Common myeloid progenitor, CD34-positive (primary cell): ENCODE measurements at regions not wholly inside any gene's neighbourhood (a gene's known extent, or its start where the extent isn't known, plus 50 kb on each side); places are given as distances from the start of the nearest gene placed in this dataset.
A peak's percentile ranks its signal among the peaks of the same experiment; 100 is the strongest.

Source experiments
- CTCF ChIA-PET: fragments of 350-600 bp; sonication (Branson Sonifier 250); formaldehyde crosslinking; loops from one replicate; lab custom pipeline; 2021; ENCODE audit warnings: antibody characterized with exemption; lab: Charles Lee
- POLR2A ChIA-PET: fragments of 350-600 bp; sonication (Branson Sonifier 250); formaldehyde crosslinking; loops from one replicate; lab custom pipeline; 2021; ENCODE audit warnings: antibody characterized with exemption; lab: Charles Lee
- DNase-seq, 3 donors: peaks; one replicate each; pipeline versions ENCODE4 v3.0.0 to v3.0.0-alpha.2; 2013
- H3K27ac ChIP-seq, 2 experiments: 1 replicate in 1 of 2; 2 replicates in 1 of 2; pipeline ENCODE4 v1.7.0; 2013; ENCODE audit warnings: inconsistent platforms in 2 of 2, low read length in 2 of 2, mild to moderate bottlenecking in 2 of 2, low read depth in 1 of 2, moderate library complexity in 1 of 2; ENCODE audit not compliant: severe bottlenecking in 2 of 2, insufficient read depth in 1 of 2, poor library complexity in 1 of 2
- H3K27me3 ChIP-seq, 5 experiments: replicated peaks in 2 of 5; 1 replicate in 3 of 5; 2 replicates in 2 of 5; pipeline versions ENCODE4 v1.6.1 to v1.7.0; 2013; ENCODE audit warnings: low read length in 4 of 5, mild to moderate bottlenecking in 2 of 5, moderate library complexity in 2 of 5, inconsistent platforms in 1 of 5; ENCODE audit not compliant: insufficient read depth in 5 of 5, control insufficient read depth in 4 of 5
- H3K36me3 ChIP-seq, 4 experiments: 1 replicate in 2 of 4; 2 replicates in 2 of 4; pipeline versions ENCODE4 v1.6.1 to v1.7.0; 2013; ENCODE audit warnings: low read length in 3 of 4, control low read depth in 1 of 4, mild to moderate bottlenecking in 1 of 4; ENCODE audit not compliant: control insufficient read depth in 4 of 4, insufficient read depth in 4 of 4
- H3K4me1 ChIP-seq, 4 experiments: 1 replicate in 3 of 4; 2 replicates in 1 of 4; pipeline versions ENCODE4 v1.6.1 to v1.7.1; 2013; ENCODE audit warnings: low read length in 3 of 4, mild to moderate bottlenecking in 3 of 4, control low read depth in 1 of 4, inconsistent platforms in 1 of 4, moderate library complexity in 1 of 4; ENCODE audit not compliant: control insufficient read depth in 4 of 4, insufficient read depth in 4 of 4; ENCODE audit errors: control extremely low read depth in 1 of 4
- H3K4me3 ChIP-seq, 7 experiments: 1 replicate in 4 of 7; 2 replicates in 3 of 7; pipeline versions ENCODE4 v1.5.1 to v1.7.0; 2013; ENCODE audit warnings: mild to moderate bottlenecking in 7 of 7, low read length in 6 of 7, moderate library complexity in 6 of 7, inconsistent platforms in 2 of 7, low read depth in 2 of 7, control low read depth in 1 of 7; ENCODE audit not compliant: insufficient read depth in 4 of 7, control insufficient read depth in 1 of 7; ENCODE audit errors: extremely low read depth in 1 of 7
- H3K9me3 ChIP-seq, 5 experiments: 1 replicate in 4 of 5; 2 replicates in 1 of 5; pipeline versions ENCODE4 v1.6.1 to v1.7.1; 2013; ENCODE audit warnings: low read length in 4 of 5, mild to moderate bottlenecking in 2 of 5, inconsistent platforms in 1 of 5, low read depth in 1 of 5, moderate library complexity in 1 of 5; ENCODE audit not compliant: control insufficient read depth in 4 of 5, insufficient read depth in 2 of 5; ENCODE audit errors: control extremely low read depth in 1 of 5
- WGBS: methylation state at CpG from one replicate; pipeline ENCODE4 v1.1.5; 2013; ENCODE audit not compliant: insufficient coverage; 5-methylcytosine and 5-hydroxymethylcytosine counted together

DNA sequence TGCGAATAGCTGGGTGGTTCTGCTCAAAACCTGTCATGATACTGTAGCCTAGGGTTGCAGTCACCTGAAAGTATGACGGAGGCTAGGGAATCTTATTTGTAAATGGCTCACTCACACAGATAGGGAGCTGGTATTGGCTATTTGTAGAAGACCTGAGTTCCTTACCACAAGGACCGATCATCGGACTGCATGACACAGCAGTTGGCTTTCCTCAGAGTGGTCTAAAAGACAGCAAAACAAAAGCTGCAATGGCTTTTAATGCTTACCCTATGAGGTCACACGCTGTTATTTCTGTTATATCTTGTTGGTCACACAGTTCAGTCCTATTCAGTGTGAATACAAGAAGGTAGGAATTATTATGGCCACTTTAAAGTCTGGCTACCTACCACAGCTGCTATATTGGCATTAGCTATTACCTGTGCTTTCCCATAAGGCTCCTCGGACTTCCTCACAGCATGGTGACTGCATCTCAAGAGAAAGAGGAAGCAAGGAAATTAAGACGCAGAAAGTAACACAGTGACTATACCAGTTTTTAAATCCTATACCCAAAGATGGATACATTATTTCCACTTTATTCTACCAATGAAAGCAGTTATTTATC lies 68.4 kb upstream of the LRRC7 start:
- no peaks in the 10 kb centered on the region for H3K36me3 ChIP-seq
- no peaks in the 10 kb centered on the region for H3K9me3 ChIP-seq
- peaks cover 12 to 51% (median 30%) of the 10 kb centered on the region in 4 experiments for H3K4me1 ChIP-seq
- no peaks in the 10 kb centered on the region for H3K27me3 ChIP-seq
- POLR2A ChIA-PET = no interaction called here
- no peak overlapping the region for H3K27ac ChIP-seq
- peak in 2 of 3 donors; percentile 44 to 67 for DNase-seq
- H3K4me3 ChIP-seq = no peak overlapping the region
- 83% methylated on average over 5 of the region's 7 CpGs for WGBS
- CTCF ChIA-PET = no interaction called here

DNA sequence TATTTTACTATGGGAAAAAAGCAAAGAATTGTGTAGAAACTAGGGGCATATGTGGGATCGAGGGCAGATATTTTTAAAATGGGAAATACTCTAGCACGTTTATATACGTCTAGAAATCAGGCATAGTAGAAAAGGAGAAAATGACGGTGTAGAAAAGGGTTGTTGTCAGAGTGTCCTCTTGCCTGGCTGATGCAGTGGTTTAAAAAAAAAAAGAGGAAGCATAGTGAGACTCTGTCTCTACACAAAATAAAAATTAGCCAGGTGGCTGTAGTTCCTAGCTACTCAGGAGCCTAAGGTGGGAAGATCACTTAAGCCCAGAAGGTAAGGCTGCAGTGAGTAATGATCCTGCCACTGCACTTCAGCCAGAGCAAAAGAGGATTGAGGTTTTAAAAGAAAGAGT lies 64.7 kb upstream of the LRRC7 start:
- Histone ChIP-seq H3K4me1 (peaks cover 10 to 38% (median 23%) of the 10 kb centered on the region in 4 experiments), H3K27ac (no peak overlapping the region), H3K27me3 (no peaks in the 10 kb centered on the region), H3K9me3 (no peaks in the 10 kb centered on the region), H3K4me3 (peak overlapping the region in 1 of 7 experiments; percentile 52), H3K36me3 (no peaks in the 10 kb centered on the region)
- DNase-seq = peak; percentile 14 to 83 (median 70)
- ChIA-PET CTCF (no interaction called here), POLR2A (no interaction called here)
- WGBS = 3% methylated on average over 4 of the region's 4 CpGs

DNA sequence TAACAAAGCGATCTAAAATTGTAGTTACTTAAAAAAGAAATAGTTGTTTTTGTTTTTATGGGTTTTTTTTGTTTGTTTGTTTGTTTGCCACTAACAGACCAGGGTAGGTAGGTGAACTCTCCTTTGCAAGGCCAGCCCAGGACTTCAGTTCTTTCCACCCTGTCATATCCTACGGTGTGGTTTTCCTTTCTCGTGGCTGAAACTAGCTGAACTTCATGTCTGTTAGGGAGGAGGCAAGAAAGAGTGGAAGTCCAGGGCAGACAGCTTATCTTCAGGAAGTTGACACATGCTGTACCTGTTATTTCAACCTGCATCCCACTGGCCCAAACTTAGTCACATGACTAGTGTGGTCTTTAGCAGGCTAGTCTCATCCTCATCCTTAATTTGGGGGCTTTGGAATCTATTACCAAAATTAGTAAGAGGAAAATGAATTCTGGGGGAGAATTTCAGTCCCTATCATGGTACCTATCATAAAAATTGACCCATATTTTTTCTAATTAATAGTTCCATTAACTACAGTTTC lies 62.9 kb upstream of the LRRC7 start:
- POLR2A ChIA-PET = no interaction called here
- CTCF ChIA-PET = no interaction called here
- Histone ChIP-seq H3K9me3 (no peaks in the 10 kb centered on the region), H3K36me3 (no peaks in the 10 kb centered on the region), H3K27me3 (no peaks in the 10 kb centered on the region), H3K4me3 (no peak overlapping the region), H3K4me1 (peaks cover 5 to 27% (median 15%) of the 10 kb centered on the region in 4 experiments), H3K27ac (no peak overlapping the region)
- no CpG with 5 or more reads among the region's 3 CpGs for WGBS
- peak; percentile 20 to 71 (median 38) for DNase-seq

DNA sequence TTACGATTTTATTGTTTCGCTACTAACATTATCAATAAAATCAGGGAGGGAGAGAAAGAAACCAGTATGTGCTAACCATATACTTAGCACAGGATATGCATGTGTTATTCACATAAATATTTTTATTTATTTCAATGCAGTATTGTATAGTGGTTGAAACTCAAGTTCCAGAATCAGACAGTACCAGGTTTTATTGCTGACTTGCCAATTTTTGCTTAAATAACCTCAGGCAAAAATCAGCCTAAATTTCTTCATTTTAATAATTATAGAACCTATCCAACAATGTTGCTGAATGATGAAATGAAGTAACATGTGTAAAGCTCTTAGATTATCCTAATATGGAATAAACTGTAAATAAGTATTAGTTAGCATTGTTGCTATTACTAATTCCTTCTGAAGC lies 61.4 kb upstream of the LRRC7 start:
- ChIA-PET CTCF (no interaction called here), POLR2A (no interaction called here)
- no peaks in the 10 kb centered on the region for H3K36me3 ChIP-seq
- H3K4me3 ChIP-seq = no peak overlapping the region
- no peak overlapping the region for H3K27ac ChIP-seq
- no CpG with 5 or more reads among the region's 2 CpGs for WGBS
- no peaks in the 10 kb centered on the region for H3K9me3 ChIP-seq
- H3K27me3 ChIP-seq = no peaks in the 10 kb centered on the region
- no peak for DNase-seq
- H3K4me1 ChIP-seq = peaks cover 5 to 27% (median 15%) of the 10 kb centered on the region in 4 experiments

DNA sequence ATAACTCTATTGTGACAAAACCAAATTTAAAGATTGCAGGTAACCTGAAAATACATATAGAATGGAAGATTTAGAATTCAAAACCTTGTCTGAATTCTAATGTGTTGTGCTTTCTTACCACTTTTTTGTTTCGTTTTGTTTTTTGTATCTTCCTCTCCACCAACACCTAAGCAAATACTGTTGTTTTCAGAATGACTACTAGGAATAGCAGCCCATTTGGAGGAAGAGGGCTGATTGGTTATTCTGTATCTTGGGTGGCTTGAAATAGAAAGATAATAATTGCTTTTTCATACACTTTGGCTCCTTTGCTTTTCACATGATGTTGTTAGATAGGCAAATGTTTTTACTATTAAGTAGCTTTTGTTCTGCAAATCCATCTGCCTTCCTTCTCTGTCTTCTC lies 61.0 kb upstream of the LRRC7 start:
- no CpG with 5 or more reads among the region's 1 CpG for WGBS
- no peak for DNase-seq
- Histone ChIP-seq H3K36me3 (no peaks in the 10 kb centered on the region), H3K4me1 (peaks cover 5 to 27% (median 15%) of the 10 kb centered on the region in 4 experiments), H3K27ac (no peak overlapping the region), H3K4me3 (no peak overlapping the region), H3K27me3 (no peaks in the 10 kb centered on the region), H3K9me3 (no peaks in the 10 kb centered on the region)
- POLR2A ChIA-PET = no interaction called here
- CTCF ChIA-PET = no interaction called here

DNA sequence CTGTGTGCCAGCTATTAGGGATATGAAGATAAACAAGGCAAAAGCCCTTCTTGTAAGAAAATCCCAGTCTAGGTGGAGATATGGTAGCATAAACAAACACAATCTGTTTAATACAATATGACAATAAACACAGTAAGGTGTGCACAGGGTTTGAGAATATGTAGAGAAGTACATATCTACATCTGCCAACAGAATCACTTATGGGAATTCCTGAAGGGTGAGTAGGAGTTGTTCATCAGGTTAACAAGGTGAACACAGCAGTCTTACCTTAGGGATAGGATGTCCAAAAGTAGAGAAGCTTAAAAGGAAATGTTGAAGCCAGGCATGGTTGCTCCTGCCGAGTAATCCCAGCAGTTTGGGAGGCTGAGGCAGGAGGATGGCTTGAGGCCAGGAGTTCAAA lies 57.7 kb upstream of the LRRC7 start:
- ChIA-PET CTCF (no interaction called here), POLR2A (no interaction called here)
- peaks cover 0 to under 1% (median 0%) of the 10 kb centered on the region in 4 experiments for H3K4me1 ChIP-seq
- no peak overlapping the region for H3K27ac ChIP-seq
- no peak overlapping the region for H3K4me3 ChIP-seq
- H3K9me3 ChIP-seq = no peaks in the 10 kb centered on the region
- DNase-seq = no peak
- no peaks in the 10 kb centered on the region for H3K27me3 ChIP-seq
- WGBS = no CpG with 5 or more reads among the region's 1 CpG
- no peaks in the 10 kb centered on the region for H3K36me3 ChIP-seq

DNA sequence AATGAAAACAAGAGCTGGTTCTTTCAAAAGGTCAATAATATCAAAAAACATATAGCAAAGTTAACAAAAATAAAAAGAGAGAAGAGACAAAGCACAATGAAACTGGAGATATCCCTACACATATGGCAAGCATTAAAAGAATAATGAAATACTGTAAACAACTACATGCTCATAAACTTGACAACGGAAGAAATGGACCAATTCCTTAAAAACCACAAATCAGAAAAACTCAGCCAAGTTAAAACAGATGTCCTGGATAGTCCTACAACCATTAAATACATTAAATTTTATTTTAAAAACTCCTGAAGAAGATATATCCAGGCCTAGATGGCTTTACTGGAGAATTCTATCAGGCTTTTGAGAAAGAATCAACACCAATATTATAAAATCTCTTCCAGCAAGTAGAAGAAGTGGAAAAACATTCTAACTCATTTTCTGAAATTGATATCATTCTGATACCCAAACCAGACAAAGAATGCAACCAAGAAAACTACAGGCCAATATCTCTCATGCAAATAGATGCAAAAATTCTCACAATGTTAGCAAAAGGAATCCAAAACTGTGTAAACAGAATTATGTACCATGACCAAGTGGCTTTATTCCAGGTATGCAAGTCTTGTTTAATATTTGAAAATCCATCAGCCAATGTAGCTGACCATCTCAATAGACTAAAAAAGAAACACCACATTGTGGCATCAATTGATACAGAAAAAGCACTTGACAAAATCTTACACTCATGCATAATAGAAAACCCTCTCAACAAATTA lies 56.1 kb upstream of the LRRC7 start:
- H3K36me3 ChIP-seq = no peaks in the 10 kb centered on the region
- CTCF ChIA-PET = no interaction called here
- 89% methylated on average over 1 of the region's 1 CpG for WGBS

More for the DNA sequence above, 56.1 kb upstream of the LRRC7 start:
- H3K4me3 ChIP-seq = no peak overlapping the region
- no peak overlapping the region for H3K27ac ChIP-seq
- no peaks in the 10 kb centered on the region for H3K27me3 ChIP-seq
- POLR2A ChIA-PET = no interaction called here
- no peaks in the 10 kb centered on the region for H3K4me1 ChIP-seq
- DNase-seq = no peak
- no peaks in the 10 kb centered on the region for H3K9me3 ChIP-seq
